ENCODE measurements at regions not wholly inside any gene's neighbourhood (a gene's known extent, or its start where the extent isn't known, plus 50 kb on each side); places are given as distances from the start of the nearest gene placed in this dataset.

GRCh38 chr2:221792971-221793521 lies 220.9 kb upstream of the EPHA4 start:
- TF ChIP-seq CTCF (IDR thresholded peaks at IDR 0.05) (no peak), POLR2A (IDR thresholded peaks at IDR 0.05) (no peak)

Data from uterus (tissue), 2 donors.